ENCODE measurements at regions not wholly inside any gene's neighbourhood (a gene's known extent, or its start where the extent isn't known, plus 50 kb on each side); places are given as distances from the start of the nearest gene placed in this dataset.

DNA sequence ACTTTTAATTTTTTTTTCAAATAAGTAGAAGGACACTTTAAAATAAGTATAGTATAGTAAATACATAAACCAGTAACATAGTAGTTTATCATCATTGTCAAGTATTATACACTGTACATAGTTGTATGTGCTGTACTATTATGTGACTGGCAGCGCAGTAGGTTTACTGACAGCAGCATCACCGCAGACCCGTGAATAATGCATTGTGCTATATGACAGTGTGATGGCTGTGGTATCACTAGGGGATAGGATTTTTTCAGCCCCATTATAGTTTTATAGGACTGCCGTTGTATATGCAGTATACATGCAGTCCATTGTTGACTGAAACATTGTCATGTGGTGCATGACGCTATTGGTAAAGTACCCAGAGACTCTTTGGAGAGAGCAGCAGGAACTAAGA, 306.5 kb downstream of the SQOR start:
- TF ChIP-seq EP300 (IDR thresholded peaks at IDR 0.05; ENCODE audit: borderline replicate concordance) (no peak), RAD21 (IDR thresholded peaks at IDR 0.05; ENCODE audit: low read depth) (no peak), NFIC (IDR thresholded peaks at IDR 0.05) (no peak), CEBPB (IDR thresholded peaks at IDR 0.05) (no peak), YY1 (IDR thresholded peaks at IDR 0.05; ENCODE audit: low read depth) (no peak), EGR1 (IDR thresholded peaks at IDR 0.05) (no peak), CREB1 (IDR thresholded peaks at IDR 0.05; ENCODE audit: low read depth) (no peak)
- TF ChIP-seq, protein P1, sequence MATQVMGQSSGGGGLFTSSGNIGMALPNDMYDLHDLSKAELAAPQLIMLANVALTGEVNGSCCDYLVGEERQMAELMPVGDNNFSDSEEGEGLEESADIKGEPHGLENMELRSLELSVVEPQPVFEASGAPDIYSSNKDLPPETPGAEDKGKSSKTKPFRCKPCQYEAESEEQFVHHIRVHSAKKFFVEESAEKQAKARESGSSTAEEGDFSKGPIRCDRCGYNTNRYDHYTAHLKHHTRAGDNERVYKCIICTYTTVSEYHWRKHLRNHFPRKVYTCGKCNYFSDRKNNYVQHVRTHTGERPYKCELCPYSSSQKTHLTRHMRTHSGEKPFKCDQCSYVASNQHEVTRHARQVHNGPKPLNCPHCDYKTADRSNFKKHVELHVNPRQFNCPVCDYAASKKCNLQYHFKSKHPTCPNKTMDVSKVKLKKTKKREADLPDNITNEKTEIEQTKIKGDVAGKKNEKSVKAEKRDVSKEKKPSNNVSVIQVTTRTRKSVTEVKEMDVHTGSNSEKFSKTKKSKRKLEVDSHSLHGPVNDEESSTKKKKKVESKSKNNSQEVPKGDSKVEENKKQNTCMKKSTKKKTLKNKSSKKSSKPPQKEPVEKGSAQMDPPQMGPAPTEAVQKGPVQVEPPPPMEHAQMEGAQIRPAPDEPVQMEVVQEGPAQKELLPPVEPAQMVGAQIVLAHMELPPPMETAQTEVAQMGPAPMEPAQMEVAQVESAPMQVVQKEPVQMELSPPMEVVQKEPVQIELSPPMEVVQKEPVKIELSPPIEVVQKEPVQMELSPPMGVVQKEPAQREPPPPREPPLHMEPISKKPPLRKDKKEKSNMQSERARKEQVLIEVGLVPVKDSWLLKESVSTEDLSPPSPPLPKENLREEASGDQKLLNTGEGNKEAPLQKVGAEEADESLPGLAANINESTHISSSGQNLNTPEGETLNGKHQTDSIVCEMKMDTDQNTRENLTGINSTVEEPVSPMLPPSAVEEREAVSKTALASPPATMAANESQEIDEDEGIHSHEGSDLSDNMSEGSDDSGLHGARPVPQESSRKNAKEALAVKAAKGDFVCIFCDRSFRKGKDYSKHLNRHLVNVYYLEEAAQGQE (IDR thresholded peaks at IDR 0.05; ENCODE audit: low read depth), result no peak
- TF ChIP-seq, protein P2, sequence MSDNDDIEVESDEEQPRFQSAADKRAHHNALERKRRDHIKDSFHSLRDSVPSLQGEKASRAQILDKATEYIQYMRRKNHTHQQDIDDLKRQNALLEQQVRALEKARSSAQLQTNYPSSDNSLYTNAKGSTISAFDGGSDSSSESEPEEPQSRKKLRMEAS (IDR thresholded peaks at IDR 0.05), result no peak
- TF ChIP-seq, protein P3, sequence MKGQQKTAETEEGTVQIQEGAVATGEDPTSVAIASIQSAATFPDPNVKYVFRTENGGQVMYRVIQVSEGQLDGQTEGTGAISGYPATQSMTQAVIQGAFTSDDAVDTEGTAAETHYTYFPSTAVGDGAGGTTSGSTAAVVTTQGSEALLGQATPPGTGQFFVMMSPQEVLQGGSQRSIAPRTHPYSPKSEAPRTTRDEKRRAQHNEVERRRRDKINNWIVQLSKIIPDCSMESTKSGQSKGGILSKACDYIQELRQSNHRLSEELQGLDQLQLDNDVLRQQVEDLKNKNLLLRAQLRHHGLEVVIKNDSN (IDR thresholded peaks at IDR 0.05), result no peak
